ENCODE measurements at regions not wholly inside any gene's neighbourhood (a gene's known extent, or its start where the extent isn't known, plus 50 kb on each side); places are given as distances from the start of the nearest gene placed in this dataset.

DNA sequence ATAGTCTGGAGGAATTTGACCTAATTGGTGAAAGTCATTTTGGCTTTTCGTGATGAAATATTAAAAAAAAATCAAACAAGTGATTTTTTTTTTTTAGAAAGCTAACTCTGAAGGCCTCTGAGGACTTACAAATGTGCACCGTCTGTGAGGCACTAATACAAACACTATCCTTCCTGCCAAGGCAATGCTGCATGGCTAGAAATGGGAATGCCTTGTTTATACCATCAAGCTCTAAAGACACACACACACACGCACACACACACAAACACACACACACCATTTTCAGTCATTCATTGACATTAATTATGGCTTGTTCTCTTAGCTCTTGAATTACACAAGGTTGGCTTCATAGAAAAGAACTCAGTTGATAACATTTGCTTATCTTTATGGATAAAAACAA lies 1242.0 kb upstream of the ACVR2A start:
- no peak for TF ChIP-seq POLR2A (IDR thresholded peaks at IDR 0.05)
- TF ChIP-seq, protein P1, sequence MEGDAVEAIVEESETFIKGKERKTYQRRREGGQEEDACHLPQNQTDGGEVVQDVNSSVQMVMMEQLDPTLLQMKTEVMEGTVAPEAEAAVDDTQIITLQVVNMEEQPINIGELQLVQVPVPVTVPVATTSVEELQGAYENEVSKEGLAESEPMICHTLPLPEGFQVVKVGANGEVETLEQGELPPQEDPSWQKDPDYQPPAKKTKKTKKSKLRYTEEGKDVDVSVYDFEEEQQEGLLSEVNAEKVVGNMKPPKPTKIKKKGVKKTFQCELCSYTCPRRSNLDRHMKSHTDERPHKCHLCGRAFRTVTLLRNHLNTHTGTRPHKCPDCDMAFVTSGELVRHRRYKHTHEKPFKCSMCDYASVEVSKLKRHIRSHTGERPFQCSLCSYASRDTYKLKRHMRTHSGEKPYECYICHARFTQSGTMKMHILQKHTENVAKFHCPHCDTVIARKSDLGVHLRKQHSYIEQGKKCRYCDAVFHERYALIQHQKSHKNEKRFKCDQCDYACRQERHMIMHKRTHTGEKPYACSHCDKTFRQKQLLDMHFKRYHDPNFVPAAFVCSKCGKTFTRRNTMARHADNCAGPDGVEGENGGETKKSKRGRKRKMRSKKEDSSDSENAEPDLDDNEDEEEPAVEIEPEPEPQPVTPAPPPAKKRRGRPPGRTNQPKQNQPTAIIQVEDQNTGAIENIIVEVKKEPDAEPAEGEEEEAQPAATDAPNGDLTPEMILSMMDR (IDR thresholded peaks at IDR 0.05), result no peak
- no peak for TF ChIP-seq EP300 (IDR thresholded peaks at IDR 0.05)
- TF ChIP-seq POLR2AphosphoS5 (IDR thresholded peaks at IDR 0.05), result no peak

Data from sigmoid colon (tissue), 4 donors.